ENCODE measurements at regions not wholly inside any gene's neighbourhood (a gene's known extent, or its start where the extent isn't known, plus 50 kb on each side); places are given as distances from the start of the nearest gene placed in this dataset.

GRCh38 chr2:240305369-240305962 is 130.0 kb upstream of the GPC1 start (continued):
- TF ChIP-seq EGR1 (IDR thresholded peaks at IDR 0.05; ENCODE audit: borderline replicate concordance, low read depth, low read length), result no peak
- TF ChIP-seq CEBPB (IDR thresholded peaks at IDR 0.05; ENCODE audit: low read depth, low read length), result no peak
- TF ChIP-seq TCF12 (IDR thresholded peaks at IDR 0.05; ENCODE audit: low read depth, low read length), result no peak
- TF ChIP-seq CHD1 (IDR thresholded peaks at IDR 0.05; ENCODE audit: low read depth, low read length), result no peak
- no peak for TF ChIP-seq CBX5 (IDR thresholded peaks at IDR 0.05; ENCODE audit: low read depth, low read length)

All from H1 (cell line).